HG03342 (cell line): ENCODE measurements at regions not wholly inside any gene's neighbourhood (a gene's known extent, or its start where the extent isn't known, plus 50 kb on each side); places are given as distances from the start of the nearest gene placed in this dataset.

ENCODE experiments used
- ATAC-seq: cut with Tn5 transposase; IDR thresholded peaks from one replicate; pipeline ENCODE4 v1.9.1; 2021; ENCODE audit warnings: mild to moderate bottlenecking, moderate library complexity; ENCODE audit not compliant: unreplicated experiment

DNA sequence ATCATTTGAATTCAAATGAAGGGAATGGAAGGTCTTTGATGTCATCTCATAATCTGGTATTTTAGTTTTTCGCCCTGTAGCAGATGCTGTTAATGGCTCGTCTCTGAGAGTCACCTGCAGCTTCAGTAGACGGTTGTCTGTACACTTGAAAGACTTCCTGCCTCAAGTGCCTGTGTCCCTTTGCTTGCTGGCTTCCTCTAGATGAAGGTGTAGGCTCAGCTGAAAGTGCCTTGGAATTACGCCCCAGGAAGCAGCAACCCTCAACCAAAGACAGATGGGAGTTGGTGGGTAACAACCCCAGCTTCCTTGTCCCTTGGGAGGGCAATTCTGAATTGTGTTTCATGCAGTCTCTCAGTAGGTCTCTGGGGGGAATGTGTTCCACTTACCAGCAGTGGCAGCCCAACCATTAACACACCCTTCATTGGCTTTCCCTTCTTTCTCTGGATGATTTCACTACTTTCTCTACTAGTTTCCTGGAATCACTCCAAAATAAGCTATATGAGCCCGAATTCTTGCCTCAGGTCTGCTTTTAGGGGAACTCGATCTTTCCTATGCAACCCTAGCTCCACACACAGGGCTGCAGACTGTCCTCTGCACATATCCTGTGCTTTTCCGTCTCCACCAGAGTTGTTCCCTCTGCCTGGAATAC lies 395.6 kb downstream of the DMAC1 start:
- ATAC-seq: no peak

DNA sequence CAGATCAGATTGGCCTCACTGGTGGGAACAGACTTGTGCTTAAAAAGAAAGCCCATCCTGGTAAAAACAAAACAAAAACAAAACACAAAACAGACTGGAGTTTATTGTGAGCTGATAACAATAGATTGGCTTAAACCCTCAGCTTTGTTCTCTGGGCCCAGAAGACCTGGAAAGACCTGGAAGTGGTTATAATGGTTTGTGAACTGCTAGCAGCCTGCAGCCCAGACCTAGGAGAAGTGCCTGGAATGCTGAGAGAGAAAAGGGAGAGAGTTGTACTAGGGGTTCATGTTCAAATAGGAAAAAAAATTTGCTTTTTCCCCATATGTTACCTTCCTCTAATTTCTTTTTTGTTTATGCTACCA lies 396.6 kb downstream of the DMAC1 start:
- no peak for ATAC-seq

DNA sequence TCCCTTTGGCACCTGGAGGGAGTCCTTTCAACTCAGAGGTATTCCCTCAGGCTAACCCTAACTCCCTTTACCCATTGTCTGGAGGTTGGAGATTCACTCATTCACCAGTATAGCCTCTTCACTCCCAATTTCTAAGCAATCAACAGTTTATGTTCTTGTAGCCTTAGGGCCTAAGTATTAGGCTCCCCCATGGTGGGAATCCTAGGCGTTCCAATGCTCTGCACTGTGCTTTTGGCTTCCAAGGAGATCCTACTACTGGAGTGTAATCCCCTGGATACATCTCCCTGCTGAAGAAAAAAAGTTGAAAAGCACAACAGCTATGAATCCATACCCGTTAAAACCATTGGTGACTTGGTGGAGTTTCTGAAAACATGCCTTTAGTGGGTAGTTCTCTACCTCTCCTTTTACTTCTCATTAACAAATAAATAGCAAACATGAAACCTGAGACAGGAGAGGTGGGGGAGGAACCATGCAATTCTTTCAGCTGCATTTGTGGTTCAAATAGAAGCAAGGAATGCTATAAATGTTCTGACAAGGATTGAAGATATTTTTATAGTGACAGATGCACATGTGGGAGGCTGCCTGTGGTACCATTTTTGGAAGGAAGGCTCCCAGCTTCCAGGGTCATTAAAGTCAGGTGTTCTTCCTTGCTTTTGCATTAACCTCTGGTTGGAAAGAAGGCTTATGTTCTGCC lies 397.1 kb downstream of the DMAC1 start:
- ATAC-seq: no peak

DNA sequence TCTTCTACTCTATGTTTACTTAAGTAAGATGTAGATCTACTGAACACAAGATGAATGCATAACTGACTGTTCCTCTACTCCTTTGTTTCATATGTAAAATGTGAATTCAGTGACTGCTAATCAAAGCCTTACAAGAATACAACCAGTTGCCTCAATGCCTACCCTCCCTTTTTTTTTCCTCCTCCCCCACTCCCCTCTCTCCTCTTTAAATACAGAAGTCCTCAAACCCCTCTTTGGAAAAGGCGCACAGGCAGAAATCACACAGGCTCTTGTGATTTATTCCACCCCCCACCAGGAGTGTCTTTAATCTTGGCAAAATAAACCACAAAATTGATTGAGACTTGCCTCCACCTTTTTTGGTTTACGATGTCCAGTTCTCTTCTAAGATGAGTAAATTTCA lies 398.5 kb downstream of the DMAC1 start:
- ATAC-seq: no peak

DNA sequence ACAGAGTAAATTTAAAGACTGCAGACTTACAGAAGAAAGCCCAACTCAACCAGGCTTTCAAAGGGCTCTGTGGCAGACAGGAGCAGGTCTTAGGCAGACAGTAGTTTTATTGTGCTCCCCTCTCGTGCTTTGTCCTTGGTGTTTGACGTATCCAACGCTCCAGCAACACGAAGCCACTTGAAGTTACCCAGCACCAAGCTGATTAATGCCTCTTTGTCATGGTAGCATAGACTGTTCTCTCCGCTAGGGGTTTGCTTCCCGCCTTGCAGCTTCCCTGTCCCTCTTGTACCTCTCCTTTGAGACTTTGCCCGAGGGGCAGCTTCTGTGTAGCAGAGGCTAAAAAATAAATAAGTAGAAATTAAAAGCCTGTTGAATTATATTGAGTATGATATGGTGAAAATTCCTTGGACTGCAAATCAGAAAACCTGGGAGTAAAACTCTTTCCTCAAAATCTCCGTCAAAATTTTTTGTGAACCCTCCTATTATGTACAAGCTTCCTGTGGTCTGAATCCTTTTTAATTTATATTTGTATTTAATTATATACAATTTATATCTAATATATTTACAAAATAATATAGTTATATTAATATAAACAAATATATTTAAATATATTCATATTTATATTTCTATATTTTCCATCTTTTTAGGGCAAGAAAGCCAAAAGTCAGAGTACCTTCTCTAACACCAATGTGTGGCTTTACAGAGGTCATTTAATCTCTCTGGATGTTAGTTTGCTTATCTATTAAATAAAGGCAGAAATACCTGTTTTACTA lies 405.4 kb downstream of the DMAC1 start:
- no peak for ATAC-seq

DNA sequence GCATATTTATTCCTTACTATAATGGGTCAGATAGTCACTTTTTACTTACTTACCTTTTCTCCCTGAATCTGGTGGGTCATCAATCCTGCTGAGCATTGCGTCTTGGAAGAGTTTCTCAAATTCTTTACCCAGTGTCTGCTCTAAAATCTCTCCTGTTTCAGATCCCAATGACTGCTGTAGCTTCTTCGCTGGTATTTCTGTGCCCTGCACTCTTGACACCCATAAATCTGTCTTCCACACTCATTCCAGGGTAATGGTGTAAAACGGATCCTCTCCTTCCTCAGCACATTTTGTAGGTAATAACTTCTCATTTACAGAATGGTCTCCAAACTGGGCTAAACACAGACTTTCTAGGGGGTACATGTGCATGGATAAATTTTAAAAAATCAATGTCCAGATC lies 407.4 kb downstream of the DMAC1 start:
- no peak for ATAC-seq

DNA sequence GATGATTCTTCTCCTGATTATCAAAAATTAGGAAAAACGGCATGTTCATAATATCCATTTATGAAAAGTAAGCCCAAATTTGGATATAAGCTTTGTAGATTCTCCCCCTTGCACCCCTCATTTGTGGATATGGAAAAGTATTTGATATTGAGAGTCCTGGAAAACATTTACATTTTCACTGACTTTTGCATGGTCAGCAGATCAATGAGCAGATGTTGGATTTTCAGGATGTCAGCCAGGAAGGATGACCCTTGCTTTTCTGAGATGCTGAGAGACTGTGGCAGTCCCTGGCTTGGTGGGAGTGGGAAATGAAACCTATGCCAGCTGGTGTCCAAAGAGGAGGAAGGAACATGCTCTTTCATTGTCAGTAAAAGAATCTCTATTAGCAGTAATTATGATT lies 410.8 kb downstream of the DMAC1 start:
- no peak for ATAC-seq

DNA sequence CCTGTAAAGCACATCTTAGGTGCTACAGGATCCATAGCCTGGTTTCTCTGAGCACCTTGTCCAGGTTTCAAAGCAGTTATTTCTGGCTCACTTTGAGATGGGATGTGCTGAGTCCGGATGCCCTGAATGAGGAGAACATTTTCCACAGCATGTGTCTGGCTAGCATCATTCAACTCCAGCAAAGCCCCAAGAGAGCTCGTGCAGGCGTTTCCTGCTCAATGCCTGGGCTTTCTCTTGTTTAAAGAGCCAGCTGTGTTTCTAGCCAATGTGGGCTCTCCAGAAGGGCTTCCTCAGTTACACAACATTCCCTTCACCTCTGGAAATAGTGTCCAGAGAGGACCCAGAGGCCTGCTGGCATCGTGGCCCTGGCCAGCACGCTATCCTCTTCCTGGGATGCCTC lies 411.7 kb downstream of the DMAC1 start:
- no peak for ATAC-seq

DNA sequence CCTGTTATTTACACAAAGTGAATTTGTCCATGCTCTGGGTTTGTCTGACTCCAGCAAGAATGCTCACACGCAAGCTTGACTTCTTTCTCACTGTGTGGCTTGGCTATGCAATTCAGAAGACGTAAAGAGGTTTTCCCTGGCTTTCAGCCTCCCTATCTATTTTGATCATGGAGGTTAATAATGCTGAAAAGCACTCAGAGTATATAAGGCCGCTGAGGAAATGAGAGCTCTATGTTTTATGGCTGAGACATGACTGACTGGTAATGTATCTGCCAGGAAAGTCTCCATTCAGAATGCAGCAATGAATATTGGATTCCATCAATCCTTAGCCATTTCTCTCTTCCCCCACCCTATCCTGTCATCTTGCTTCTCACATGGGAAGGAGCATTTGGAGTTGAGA lies 417.3 kb downstream of the DMAC1 start:
- ATAC-seq: no peak

DNA sequence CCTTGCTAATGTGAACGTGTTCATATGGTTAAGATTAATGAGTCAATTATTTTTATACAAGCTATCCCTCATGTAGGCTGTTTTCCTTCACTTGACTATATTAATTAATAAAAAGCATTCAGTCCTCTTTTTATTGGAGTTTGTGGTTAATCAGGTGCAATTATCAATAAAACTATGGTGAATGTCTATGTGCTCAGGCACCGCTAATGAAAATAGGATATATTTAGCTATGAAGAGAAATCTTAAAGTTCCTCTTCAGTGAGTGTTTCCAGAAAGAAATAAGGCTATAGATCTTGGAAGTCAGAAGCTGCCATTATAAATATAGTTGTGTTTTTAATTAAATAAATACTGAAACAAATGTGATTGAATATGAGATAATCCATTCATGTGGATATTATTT lies 422.1 kb downstream of the DMAC1 start:
- ATAC-seq: no peak

DNA sequence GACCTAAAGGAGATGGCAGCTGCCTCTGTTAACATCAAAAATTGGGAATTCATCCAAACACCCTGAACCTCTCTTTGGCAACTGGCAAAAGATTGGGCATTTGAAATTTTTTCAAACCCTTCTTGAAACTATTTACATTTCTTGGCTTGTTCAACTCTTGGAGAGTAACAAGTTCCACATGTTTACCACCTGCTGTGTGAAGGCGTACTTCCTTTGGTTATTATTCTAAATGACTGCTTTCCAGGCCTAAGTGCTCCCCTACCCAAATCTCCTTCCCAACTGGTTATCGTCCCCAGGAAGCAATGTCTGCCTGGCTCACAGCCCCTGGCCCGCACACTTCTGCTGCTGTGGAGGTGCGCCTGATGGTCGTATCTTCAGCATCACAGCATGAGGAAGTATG lies 422.7 kb downstream of the DMAC1 start:
- no peak for ATAC-seq

DNA sequence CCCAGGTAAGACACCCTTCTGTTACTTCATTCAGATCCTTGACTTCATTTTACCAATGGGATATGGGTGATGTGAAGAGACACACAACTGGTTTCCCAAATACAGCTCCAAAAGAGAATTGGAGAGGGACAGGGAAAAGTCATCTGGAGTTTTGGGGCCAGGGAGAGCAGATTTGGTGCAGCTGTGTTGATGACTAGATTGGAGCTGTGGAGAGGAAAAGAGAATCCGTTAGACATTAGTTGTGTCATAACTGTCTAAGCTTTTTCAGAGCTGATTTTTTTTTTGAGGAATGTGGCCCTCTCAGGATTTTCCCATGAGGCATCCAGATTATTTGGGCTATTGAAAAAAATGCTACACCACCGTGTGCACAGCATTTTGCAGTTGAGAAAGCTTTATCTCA lies 423.4 kb downstream of the DMAC1 start:
- ATAC-seq: no peak

DNA sequence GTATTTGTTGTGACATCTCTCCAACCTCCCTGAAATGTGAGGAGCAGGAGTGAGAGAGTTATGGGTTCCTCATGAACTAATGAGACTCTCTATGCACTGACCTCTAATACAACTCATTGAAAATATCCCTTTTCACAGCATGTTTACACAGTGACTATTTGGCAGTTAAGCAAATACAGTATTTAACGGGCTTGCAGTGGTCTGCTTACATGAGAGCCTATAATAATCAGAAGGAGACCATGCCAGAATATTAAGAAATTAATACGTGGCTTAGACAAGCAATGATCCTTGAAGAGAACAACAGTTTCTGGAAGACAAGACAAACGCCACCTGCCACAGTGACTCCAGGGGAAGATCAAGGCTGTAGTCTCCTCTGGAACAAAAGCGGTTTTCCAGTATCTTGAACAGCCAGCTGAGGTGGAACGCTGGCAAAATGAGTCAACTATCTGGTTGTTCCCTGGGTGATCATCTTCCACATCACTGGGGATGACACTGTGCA lies 424.5 kb downstream of the DMAC1 start:
- ATAC-seq: no peak

DNA sequence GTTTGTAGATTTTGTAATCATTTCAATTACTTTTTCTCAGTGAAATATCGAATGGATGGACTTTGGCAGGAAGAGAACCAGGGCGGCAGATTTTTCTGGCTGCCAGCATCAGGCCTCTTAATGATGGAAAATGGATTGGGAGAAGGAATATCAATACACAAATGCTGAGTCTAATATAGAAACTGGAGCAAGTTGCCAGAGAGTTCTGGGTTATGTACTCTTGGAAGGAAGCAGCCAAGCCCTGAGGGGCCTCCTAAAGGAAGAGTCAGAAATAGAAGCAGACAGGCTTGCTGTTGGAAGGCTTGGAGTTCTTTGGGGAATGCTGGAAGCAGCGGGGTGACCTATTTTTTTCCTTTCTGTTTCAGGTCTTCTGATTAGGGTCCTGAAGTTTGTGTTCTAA lies 428.6 kb downstream of the DMAC1 start:
- ATAC-seq: no peak

DNA sequence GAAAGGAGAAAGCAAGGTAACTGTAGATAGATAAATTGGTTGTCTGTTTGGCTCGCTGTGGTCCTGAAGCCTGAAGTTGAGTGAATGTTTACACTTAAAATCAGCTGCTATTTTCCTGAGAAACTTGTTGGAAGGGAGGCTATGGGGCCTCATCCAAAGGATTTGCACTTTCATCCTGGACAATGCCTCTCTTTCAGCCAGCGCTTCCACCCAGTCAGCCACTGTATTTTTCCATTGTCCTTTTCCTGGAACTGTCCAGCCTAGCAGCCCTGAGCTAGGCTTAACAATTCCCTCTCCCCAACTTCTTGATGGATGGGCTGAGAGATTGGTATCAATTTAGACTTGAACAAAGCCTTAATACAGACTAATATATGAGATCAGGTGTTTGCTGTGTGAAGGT lies 429.2 kb downstream of the DMAC1 start:
- no peak for ATAC-seq

DNA sequence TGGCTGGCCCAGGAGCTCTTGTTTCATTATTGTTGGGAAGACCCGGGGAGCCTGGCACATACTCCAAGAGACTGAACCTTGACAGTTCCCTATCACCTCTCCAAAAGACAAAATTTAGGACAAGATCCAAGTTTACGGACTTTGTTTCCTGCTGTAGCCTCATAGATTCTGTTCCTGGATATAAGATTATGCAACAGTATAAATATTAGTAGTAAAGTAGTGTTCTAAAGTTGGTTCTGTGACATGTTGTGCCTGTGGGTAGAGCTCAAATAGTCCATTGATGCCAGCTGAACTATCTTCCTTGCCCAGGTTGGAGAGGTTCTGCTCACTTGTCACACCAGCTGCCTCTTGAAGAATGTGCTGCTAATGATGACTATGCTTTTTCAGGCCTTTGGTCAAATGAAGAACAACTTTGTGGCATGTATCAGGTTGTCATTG lies 430.2 kb downstream of the DMAC1 start:
- no peak for ATAC-seq

DNA sequence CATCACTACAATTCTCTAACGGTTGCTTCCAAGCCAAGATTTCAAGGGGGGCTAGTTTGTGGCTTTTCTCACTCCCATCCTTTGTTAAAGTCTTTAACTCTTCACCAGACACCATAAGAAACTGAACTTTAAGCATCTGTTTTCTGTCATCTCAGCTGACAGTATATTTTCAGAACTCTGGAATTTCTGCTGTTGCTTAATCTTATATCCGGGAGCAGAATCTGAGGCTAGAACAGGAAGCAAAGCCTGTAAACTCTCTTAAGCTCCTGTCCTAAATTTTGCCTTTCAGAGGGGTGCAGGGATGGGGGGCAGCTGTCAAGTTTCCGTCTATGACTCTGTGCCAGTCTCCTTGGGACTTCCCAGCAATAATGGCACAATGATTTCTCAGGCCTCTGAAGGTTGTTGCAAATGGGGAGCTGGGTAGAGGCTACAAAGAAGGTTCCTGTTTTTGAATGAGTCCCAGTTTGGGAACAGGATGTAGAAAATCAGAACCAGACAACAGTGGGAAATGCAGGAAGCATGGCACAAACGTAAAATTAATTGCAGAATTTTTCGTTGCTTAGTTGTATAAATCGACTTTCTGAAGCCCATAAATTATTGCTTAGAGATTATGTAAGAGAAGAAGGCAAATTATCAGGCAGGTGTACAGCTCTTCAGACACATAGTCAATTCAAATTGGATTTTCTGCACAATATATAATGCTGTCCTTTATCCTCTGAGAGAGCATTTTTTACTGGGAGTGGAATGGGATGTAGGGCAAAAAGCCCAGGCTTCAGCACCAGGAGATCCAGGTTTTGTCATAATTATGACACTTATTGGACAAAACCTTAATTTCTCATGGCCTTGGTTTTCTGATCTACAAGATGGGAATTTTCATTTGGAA lies 430.9 kb downstream of the DMAC1 start:
- no peak for ATAC-seq

DNA sequence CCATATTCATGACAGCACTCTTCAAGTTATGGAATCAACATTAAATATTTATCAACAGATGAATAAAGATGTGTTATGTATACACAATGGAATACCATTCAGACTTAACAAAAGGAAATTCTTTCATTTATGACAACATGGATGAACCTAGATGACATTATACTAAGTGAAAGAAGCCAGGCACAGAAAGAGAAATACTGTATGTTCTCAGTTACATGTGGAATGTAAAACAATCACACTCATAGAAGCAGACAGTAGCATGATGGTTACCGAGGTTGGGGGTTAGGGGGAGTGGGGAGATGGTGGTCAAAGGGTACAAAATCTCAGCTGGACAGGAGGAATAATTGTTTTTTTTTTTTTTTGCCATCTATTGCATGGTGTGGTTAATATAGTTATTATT lies 431.9 kb downstream of the DMAC1 start:
- ATAC-seq: no peak

DNA sequence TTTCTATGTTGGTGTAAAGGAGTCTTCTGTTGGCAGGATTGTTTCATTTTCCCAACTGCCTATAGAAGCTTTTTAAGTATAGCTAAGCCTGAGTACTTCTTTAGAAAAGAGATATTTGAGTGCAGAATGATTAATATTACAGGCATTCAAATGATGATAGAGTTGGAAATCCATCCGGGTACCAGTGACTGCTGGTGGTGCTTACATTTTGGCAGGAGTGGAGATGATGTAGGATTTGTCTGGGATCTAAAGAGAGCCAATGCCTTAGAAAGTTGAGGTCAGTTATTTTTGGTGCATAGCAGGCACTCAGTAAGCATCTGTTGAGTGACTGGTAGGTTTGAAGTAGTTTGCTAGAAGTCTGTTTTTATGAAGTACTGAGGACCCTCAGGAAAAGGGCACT lies 433.5 kb downstream of the DMAC1 start:
- no peak for ATAC-seq

DNA sequence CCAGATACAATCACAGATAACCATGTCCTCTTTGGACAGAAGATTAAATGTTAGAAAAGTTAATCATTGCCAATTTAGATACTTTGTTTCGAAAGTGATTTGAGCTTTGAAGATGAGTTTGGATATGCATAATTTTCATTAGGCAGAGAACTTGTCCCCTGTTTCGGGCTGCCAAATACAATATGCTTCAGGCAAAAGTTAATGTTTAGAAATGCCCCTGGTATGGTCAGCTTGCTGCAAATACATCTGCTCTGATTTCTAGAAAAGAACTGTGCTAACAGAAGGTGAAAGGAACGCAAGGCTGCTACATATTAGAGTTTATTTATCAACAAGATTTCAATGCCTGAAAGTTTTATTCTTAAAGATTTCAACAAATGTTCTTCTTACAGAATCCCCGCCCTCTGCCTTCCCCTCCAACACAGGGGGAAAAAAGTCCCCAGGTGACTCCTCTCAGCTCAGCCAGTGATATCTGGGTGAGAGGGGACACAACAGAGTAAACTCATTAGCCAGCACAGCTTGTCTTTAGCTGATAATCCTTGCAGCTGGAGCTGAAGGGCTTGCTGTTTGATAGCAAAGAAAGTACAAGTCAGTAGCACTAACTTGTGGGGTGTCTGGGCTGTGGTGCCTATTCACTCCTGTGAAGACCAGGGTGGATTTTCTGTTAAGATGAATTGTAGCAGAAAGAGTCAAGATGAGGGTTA lies 435.7 kb downstream of the DMAC1 start:
- ATAC-seq: no peak
